ENCODE measurements at regions not wholly inside any gene's neighbourhood (a gene's known extent, or its start where the extent isn't known, plus 50 kb on each side); places are given as distances from the start of the nearest gene placed in this dataset.
A peak's percentile ranks its signal among the peaks of the same experiment; 100 is the strongest.

DNA sequence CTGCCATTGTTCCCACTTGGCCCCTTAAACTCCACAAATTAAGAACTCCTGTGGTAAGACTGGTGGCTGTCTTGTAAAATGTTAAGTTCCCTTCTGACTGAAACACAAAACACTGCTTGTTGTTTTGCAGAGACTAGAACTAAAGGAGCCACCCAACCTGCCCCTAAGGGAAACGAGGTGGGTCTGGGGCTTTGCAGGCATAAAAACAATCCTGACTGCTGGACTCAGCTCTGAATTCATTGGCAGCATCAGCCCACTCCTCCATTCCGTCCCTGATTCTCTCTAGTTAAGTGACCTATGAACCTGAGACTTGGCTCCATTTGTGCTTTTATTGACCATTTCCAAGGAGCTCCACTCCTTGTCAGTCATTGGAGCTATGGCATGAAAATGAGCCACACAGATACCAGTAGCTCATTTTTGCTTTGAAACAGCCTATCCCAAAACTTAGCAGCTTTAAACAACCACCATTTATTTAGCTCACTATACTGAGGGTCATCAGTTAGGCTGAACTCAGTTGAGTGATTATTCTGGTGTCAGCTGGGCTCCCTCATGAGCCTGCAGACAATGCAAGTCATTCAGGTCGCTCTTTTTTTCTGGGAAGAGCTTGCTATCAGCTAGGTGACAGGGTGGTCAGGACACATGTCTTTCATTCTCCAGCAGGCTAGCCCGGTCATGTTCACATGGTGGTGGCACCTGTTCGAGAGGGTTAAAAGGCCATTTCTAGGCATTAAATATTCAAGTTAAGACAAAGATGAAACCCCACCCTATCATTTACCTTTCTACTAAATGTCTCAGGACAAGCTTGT is 175.1 kb upstream of the CTNNB1 start:
- Histone ChIP-seq H3K27me3 (no peaks in the 10 kb centered on the region), H3K27ac (no peak overlapping the region), H3K4me3 (no peak overlapping the region), H3K9me3 (no peaks in the 10 kb centered on the region), H3K4me1 (no peaks in the 10 kb centered on the region), H3K36me3 (no peaks in the 10 kb centered on the region)
- intact Hi-C loops (cut with DNase I; ENCODE audit: low total_unique reads) = no loop called here
- TF ChIP-seq, protein P1, sequence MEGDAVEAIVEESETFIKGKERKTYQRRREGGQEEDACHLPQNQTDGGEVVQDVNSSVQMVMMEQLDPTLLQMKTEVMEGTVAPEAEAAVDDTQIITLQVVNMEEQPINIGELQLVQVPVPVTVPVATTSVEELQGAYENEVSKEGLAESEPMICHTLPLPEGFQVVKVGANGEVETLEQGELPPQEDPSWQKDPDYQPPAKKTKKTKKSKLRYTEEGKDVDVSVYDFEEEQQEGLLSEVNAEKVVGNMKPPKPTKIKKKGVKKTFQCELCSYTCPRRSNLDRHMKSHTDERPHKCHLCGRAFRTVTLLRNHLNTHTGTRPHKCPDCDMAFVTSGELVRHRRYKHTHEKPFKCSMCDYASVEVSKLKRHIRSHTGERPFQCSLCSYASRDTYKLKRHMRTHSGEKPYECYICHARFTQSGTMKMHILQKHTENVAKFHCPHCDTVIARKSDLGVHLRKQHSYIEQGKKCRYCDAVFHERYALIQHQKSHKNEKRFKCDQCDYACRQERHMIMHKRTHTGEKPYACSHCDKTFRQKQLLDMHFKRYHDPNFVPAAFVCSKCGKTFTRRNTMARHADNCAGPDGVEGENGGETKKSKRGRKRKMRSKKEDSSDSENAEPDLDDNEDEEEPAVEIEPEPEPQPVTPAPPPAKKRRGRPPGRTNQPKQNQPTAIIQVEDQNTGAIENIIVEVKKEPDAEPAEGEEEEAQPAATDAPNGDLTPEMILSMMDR (IDR thresholded peaks at IDR 0.05) = no peak
- DNase-seq = no peak

DNA sequence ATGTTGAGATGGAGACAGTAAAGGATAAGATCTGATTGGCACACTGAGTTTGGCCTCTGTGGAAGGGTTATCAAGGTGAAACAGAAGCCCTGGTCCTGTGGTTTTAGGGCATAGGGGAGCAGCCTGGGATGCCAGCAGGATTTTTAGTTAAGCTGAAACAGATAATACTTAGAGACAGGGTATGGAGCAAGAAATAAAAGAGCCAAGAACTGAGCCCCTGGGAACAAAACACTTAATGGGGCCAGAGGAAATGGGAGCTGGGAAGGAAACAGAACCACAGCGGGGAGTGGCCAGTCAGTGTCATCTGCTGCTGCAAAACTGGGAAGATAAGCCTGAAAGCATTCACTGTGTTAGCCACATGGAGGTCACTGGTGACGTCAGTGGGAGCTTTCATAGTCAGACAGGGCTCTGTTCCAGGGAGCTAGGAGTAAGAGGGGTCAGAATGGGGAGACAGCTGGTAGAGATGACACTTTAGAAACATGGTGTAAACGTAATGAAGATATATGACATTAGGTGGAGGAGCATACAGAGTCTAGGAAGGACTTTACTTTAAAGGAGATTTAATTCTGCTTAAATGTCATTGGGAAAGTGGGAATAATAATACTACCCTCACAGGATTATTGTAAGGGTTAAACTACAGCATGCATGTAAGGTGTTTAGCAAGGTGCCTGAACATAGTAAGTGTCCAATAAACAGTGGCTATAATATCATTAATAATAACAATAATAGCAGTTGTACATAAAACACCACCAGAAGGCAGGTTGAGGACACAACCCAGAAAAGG is 172.7 kb upstream of the CTNNB1 start:
- TF ChIP-seq, protein P1 (IDR thresholded peaks at IDR 0.05) = no peak
- Histone ChIP-seq H3K36me3 (no peaks in the 10 kb centered on the region), H3K27me3 (no peaks in the 10 kb centered on the region), H3K9me3 (no peaks in the 10 kb centered on the region), H3K4me3 (no peak overlapping the region), H3K27ac (no peak overlapping the region), H3K4me1 (peaks cover 0 to 5% (median 0%) of the 10 kb centered on the region in 4 donors)
- intact Hi-C loops (cut with DNase I; ENCODE audit: low total_unique reads) = no loop called here
- DNase-seq = peak in 1 of 2 donors; percentile 49

DNA sequence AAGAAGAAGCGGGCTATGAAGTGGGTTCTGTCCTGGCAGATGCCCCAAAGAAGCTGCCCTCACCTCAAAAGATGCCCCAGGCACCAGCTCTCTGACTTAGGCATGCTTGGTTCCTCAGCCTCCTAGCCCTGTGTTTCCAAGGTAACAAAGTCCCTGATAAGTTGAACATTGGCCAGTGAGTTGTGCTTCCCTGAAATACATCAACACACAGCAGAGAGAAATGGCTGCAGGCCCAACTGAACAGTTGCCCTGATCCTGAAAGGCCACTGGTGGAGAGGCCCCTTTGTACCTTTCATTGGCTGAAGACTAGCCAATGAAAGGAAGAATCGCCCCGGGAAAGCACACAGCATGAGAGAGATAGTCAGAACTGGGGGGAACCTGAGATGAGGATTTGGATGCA is 169.9 kb upstream of the CTNNB1 start:
- Histone ChIP-seq H3K27ac (no peak overlapping the region), H3K4me3 (no peak overlapping the region), H3K36me3 (no peaks in the 10 kb centered on the region), H3K4me1 (peaks cover 0 to 5% (median 0%) of the 10 kb centered on the region in 4 donors), H3K27me3 (no peaks in the 10 kb centered on the region), H3K9me3 (no peaks in the 10 kb centered on the region)
- no peak for DNase-seq
- intact Hi-C loops (cut with DNase I; ENCODE audit: low total_unique reads) = no loop called here
- TF ChIP-seq, protein P1 (IDR thresholded peaks at IDR 0.05) = no peak

DNA sequence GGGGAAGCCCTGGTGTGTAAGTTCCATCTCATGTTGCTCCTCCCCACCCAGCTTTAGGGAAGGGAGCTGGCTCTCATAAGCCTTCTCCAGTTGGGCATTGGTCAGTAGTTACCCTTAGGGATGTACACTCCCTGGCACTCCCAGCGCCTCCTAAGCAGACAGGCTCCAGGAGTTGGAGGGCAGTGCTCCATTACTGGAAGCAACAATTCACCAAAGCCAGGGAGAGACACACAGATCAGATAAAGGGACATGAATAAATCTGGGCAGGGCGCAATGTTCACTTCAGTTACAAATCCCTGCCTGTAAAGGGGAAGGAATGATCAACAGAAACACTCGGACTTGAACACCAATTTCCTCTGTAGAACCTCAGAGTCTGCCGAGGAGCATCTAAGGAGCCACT is 169.1 kb upstream of the CTNNB1 start:
- TF ChIP-seq, protein P1 (IDR thresholded peaks at IDR 0.05) = no peak
- intact Hi-C loops (cut with DNase I; ENCODE audit: low total_unique reads) = no loop called here

DNA sequence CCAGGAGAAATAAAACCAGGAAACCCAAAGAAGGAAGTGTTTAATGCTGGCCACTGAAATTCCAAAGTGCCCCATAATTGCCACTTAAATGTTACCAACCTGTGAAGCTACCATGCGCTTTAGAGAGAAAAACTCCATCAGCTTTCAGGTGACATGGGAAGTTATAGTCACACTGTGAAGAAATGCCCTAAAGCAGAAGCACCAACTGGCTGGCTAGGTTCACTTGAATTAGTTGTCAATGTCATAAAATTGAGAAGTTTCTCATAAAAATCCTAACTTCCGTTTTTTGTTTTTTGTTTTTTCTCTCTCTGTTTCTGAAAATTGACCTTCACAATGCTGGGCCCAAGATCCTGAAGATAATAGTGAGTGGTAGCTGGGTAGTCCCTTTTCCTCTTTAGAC is 167.9 kb upstream of the CTNNB1 start:
- no peaks in the 10 kb centered on the region for H3K9me3 ChIP-seq
- no peak overlapping the region for H3K27ac ChIP-seq
- no peak for DNase-seq
- intact Hi-C loops (cut with DNase I; ENCODE audit: low total_unique reads) = no loop called here
- H3K4me1 ChIP-seq = peaks cover 0 to 9% (median 0%) of the 10 kb centered on the region in 4 donors
- TF ChIP-seq, protein P1 (IDR thresholded peaks at IDR 0.05) = no peak
- H3K4me3 ChIP-seq = no peak overlapping the region
- H3K36me3 ChIP-seq = no peaks in the 10 kb centered on the region
- H3K27me3 ChIP-seq = no peaks in the 10 kb centered on the region

More for the DNA sequence above, 169.1 kb upstream of the CTNNB1 start:
- H3K9me3 ChIP-seq = no peaks in the 10 kb centered on the region
- no peaks in the 10 kb centered on the region for H3K36me3 ChIP-seq
- no peak overlapping the region for H3K27ac ChIP-seq
- H3K4me3 ChIP-seq = no peak overlapping the region
- peaks cover 0 to 6% (median 0%) of the 10 kb centered on the region in 4 donors for H3K4me1 ChIP-seq
- H3K27me3 ChIP-seq = no peaks in the 10 kb centered on the region
- no peak for DNase-seq
